ENCODE measurements at regions not wholly inside any gene's neighbourhood (a gene's known extent, or its start where the extent isn't known, plus 50 kb on each side); places are given as distances from the start of the nearest gene placed in this dataset.
"Not testable (repeated sequence)": the region's sequence is repeated elsewhere in the genome, so short reads cannot be mapped to it uniquely, and the experiment has no call there.

- Histone ChIP-seq H3K27ac (replicated peaks) (no peak overlapping the region), H3K4me1 (no peaks in the 10 kb centered on the region), H3K4me3 (no peak overlapping the region), H3K9me3 (replicated peaks) (no peaks in the 10 kb centered on the region), H3K27me3 (ENCODE audit: low read depth) (no peaks in the 10 kb centered on the region), H3K36me3 (no peaks in the 10 kb centered on the region)
- DNase-seq = no peak
- no peak for TF ChIP-seq CTCF (IDR thresholded peaks at IDR 0.05; ENCODE audit: borderline replicate concordance)
- intact Hi-C loops (cut with micrococcal nuclease) = no loop called here
Observed at GRCh38 chr11:15349413-15349812, 234.7 kb downstream of the INSC start.

GRCh38 chr11:15361316-15361715 lies 246.6 kb downstream of the INSC start:
- no peaks in the 10 kb centered on the region for H3K4me1 ChIP-seq
- intact Hi-C loops (cut with micrococcal nuclease) = no loop called here
- peaks cover 4% of the 10 kb centered on the region for H3K9me3 ChIP-seq (replicated peaks)
- peaks cover 5% of the 10 kb centered on the region for H3K27me3 ChIP-seq (ENCODE audit: low read depth)
- H3K27ac ChIP-seq (replicated peaks) = no peak overlapping the region
- TF ChIP-seq CTCF (IDR thresholded peaks at IDR 0.05; ENCODE audit: borderline replicate concordance) = no peak
- H3K4me3 ChIP-seq = no peak overlapping the region
- no peak for DNase-seq
- H3K36me3 ChIP-seq = no peaks in the 10 kb centered on the region

- DNase-seq; H3K9me3 ChIP-seq (replicated peaks); intact Hi-C loops (cut with micrococcal nuclease); H3K4me3 ChIP-seq; H3K27ac ChIP-seq (replicated peaks); H3K36me3 ChIP-seq; H3K4me1 ChIP-seq: not testable (repeated sequence)
- peaks cover 17% of the 10 kb centered on the region for H3K27me3 ChIP-seq (ENCODE audit: low read depth)
Observed at GRCh38 chr11:15365286-15365685, 250.6 kb downstream of the INSC start.

- DNase-seq = no peak
- H3K27me3 ChIP-seq (ENCODE audit: low read depth) = peaks cover 32% of the 10 kb centered on the region
- TF ChIP-seq CTCF (IDR thresholded peaks at IDR 0.05; ENCODE audit: borderline replicate concordance) = no peak
- no peak overlapping the region for H3K4me3 ChIP-seq
- no peak overlapping the region for H3K27ac ChIP-seq (replicated peaks)
- intact Hi-C loops (cut with micrococcal nuclease) = no loop called here
- H3K9me3 ChIP-seq (replicated peaks) = no peaks in the 10 kb centered on the region
- H3K4me1 ChIP-seq = no peaks in the 10 kb centered on the region
- H3K36me3 ChIP-seq = no peaks in the 10 kb centered on the region
Observed at GRCh38 chr11:15367695-15368094, 253.0 kb downstream of the INSC start.

GRCh38 chr11:15370495-15371147 lies 255.9 kb downstream of the INSC start:
- Histone ChIP-seq H3K27me3 (ENCODE audit: low read depth) (peaks cover 32% of the 10 kb centered on the region), H3K27ac (replicated peaks) (no peak overlapping the region), H3K36me3 (no peaks in the 10 kb centered on the region), H3K4me3 (no peak overlapping the region), H3K4me1 (no peaks in the 10 kb centered on the region), H3K9me3 (replicated peaks) (no peaks in the 10 kb centered on the region)
- DNase-seq = no peak
- intact Hi-C loops (cut with micrococcal nuclease) = no loop called here
- TF ChIP-seq CTCF (IDR thresholded peaks at IDR 0.05; ENCODE audit: borderline replicate concordance) = no peak

GRCh38 chr11:15371533-15371932 lies 256.8 kb downstream of the INSC start:
- no peak for DNase-seq
- H3K4me1 ChIP-seq = no peaks in the 10 kb centered on the region
- intact Hi-C loops (cut with micrococcal nuclease) = no loop called here
- H3K27ac ChIP-seq (replicated peaks) = no peak overlapping the region
- no peaks in the 10 kb centered on the region for H3K9me3 ChIP-seq (replicated peaks)
- no peak for TF ChIP-seq CTCF (IDR thresholded peaks at IDR 0.05; ENCODE audit: borderline replicate concordance)
- H3K4me3 ChIP-seq = no peak overlapping the region
- no peaks in the 10 kb centered on the region for H3K36me3 ChIP-seq
- H3K27me3 ChIP-seq (ENCODE audit: low read depth) = peaks cover 28% of the 10 kb centered on the region
